ENCODE measurements at regions not wholly inside any gene's neighbourhood (a gene's known extent, or its start where the extent isn't known, plus 50 kb on each side); places are given as distances from the start of the nearest gene placed in this dataset.

GRCh38 chr20:16953858-16954257, 205.7 kb downstream of the OTOR start:
- no peak overlapping the region for H3K4me3 ChIP-seq (ENCODE audit: low read depth, low read length)
- TF ChIP-seq, protein P1, sequence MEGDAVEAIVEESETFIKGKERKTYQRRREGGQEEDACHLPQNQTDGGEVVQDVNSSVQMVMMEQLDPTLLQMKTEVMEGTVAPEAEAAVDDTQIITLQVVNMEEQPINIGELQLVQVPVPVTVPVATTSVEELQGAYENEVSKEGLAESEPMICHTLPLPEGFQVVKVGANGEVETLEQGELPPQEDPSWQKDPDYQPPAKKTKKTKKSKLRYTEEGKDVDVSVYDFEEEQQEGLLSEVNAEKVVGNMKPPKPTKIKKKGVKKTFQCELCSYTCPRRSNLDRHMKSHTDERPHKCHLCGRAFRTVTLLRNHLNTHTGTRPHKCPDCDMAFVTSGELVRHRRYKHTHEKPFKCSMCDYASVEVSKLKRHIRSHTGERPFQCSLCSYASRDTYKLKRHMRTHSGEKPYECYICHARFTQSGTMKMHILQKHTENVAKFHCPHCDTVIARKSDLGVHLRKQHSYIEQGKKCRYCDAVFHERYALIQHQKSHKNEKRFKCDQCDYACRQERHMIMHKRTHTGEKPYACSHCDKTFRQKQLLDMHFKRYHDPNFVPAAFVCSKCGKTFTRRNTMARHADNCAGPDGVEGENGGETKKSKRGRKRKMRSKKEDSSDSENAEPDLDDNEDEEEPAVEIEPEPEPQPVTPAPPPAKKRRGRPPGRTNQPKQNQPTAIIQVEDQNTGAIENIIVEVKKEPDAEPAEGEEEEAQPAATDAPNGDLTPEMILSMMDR (IDR thresholded peaks at IDR 0.05; ENCODE audit: borderline replicate concordance, insufficient read depth, low read depth, low read length) = no peak

- H3K4me3 ChIP-seq (ENCODE audit: low read depth, low read length) = no peak overlapping the region
- TF ChIP-seq, protein P1 (IDR thresholded peaks at IDR 0.05; ENCODE audit: borderline replicate concordance, insufficient read depth, low read depth, low read length) = no peak
Measured at GRCh38 chr20:16955462-16955861, 207.3 kb downstream of the OTOR start.

DNA sequence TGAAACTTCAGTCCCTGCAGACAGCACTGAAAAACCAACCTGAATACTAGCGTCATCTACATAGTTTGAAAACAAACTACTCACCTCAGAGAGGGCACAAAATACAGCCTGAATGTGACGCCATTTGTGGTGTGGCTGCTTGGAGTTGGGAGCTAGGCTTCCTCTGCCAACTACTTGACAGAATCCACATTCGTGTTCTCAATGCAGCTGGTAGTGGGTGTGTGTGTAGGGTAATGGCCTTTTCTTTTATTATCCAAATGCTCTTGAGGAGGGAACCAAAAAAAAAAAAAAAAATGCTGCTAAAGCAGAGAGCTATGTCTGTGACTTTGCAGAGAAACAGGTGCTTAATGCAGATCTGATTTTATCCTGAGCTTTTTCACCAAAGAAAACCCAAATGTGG, 207.8 kb downstream of the OTOR start:
- H3K4me3 ChIP-seq (ENCODE audit: low read depth, low read length) = no peak overlapping the region
- TF ChIP-seq, protein P1 (IDR thresholded peaks at IDR 0.05; ENCODE audit: borderline replicate concordance, insufficient read depth, low read depth, low read length) = no peak

- TF ChIP-seq, protein P1 (IDR thresholded peaks at IDR 0.05; ENCODE audit: borderline replicate concordance, insufficient read depth, low read depth, low read length) = no peak
- H3K4me3 ChIP-seq (ENCODE audit: low read depth, low read length) = no peak overlapping the region
Measured at GRCh38 chr20:16965401-16965800, 217.2 kb downstream of the OTOR start.

DNA sequence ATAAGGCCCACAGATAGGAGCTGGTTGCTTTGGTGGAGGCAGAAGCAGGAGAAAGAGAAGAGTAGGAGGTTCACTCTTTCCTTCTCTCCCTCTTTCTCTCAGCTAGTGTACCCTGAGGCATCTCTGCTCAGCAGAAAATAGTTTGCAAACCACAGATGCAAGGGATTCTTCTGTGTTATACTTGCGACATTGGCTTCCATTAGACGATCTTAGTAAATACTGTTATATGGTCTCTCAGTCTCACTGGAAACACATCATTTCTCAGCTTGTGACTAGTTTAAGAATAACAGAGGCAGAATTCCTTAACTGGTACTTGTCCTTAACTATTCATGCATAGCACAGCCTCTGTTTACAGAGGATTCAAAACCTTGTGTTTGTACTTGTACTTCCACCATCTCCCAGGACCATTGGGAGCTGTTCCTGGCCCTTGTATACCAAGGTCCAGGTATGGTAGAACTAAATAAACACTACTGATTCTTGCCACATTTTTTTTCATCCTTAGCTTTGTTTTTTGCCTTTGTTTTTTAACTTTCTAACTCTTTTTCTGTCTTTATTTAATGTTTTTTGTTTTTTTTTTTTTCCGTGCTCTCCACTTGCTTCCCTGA, 218.2 kb downstream of the OTOR start:
- TF ChIP-seq, protein P1 (IDR thresholded peaks at IDR 0.05; ENCODE audit: borderline replicate concordance, insufficient read depth, low read depth, low read length) = no peak
- H3K4me3 ChIP-seq (ENCODE audit: low read depth, low read length) = no peak overlapping the region

- TF ChIP-seq, protein P1 (IDR thresholded peaks at IDR 0.05; ENCODE audit: borderline replicate concordance, insufficient read depth, low read depth, low read length) = no peak
- H3K4me3 ChIP-seq (ENCODE audit: low read depth, low read length) = no peak overlapping the region
Measured at GRCh38 chr20:16968099-16968498, 219.9 kb downstream of the OTOR start.

DNA sequence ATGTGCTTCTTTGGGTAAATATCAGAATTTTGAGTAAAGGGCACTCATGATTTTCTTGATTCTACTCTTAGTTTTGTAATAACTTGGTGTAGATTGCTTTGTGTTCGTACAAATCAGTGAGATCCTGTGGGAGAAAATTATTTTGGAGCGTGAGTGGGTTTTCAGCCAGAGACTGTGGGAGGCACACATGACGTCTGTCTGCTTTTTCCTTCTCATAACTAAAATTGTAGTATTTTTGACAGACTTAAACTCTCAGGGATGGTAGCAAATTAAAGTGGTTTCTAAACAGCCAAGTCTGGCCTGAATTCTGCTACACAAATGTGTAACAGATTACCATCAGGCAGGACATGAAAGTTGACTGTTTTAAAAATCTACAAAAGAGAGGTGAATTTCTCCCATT, 222.6 kb downstream of the OTOR start:
- TF ChIP-seq, protein P1 (IDR thresholded peaks at IDR 0.05; ENCODE audit: borderline replicate concordance, insufficient read depth, low read depth, low read length) = no peak
- H3K4me3 ChIP-seq (ENCODE audit: low read depth, low read length) = no peak overlapping the region
